HEK293 (cell line): ENCODE measurements at regions not wholly inside any gene's neighbourhood (a gene's known extent, or its start where the extent isn't known, plus 50 kb on each side); places are given as distances from the start of the nearest gene placed in this dataset.

Experiments used
- CTCF ChIA-PET: fragments of 350-600 bp; formaldehyde crosslinking; extraction: SDS; loops from one replicate; lab custom pipeline; 2021; ENCODE audit warnings: antibody characterized with exemption; lab: Yijun Ruan, JAX
- POLR2A ChIA-PET: fragments of 300-600 bp; formaldehyde crosslinking; extraction: SDS; loops from one replicate; lab custom pipeline; 2020; ENCODE audit warnings: antibody characterized with exemption, inconsistent platforms; lab: Yijun Ruan, JAX
- H3K27ac ChIP-seq: fragments of 200-500 bp; sonication (Bioruptor generic); 2 replicates; pipeline ENCODE4 v1.5.1; 2014; ENCODE audit warnings: low read depth, low read length, control low read depth, inconsistent platforms; ENCODE audit errors: extremely low read depth
- H3K36me3 ChIP-seq, 2 experiments: fragments of 200-500 bp in 1 of 2; sonication (Bioruptor generic) in 1 of 2; 1 replicate in 1 of 2; 2 replicates in 1 of 2; pipeline ENCODE4 v1.5.1; 2014 to 2017; ENCODE audit warnings: inconsistent platforms in 2 of 2, low read length in 2 of 2; ENCODE audit not compliant: control insufficient read depth in 2 of 2, insufficient read depth in 1 of 2
- H3K4me1 ChIP-seq: fragments of 200-500 bp; sonication (Bioruptor generic); 2 replicates; pipeline ENCODE4 v1.5.1; 2014; ENCODE audit warnings: mild to moderate bottlenecking, low read length, inconsistent platforms; ENCODE audit not compliant: control insufficient read depth, insufficient read depth
- H3K4me3 ChIP-seq: 2 replicates; pipeline ENCODE4 v1.5.1; 2011; ENCODE audit warnings: low read depth, mild to moderate bottlenecking, control low read depth, low read length, moderate library complexity
- H3K9me3 ChIP-seq: fragments of 200-500 bp; sonication (Bioruptor generic); 2 replicates; pipeline ENCODE4 v1.5.1; 2014; ENCODE audit warnings: low read depth, low read length, inconsistent platforms; ENCODE audit not compliant: control insufficient read depth, insufficient read depth
- KLF10 ChIP-seq: fragments of 450-650 bp; IDR thresholded peaks from 2 replicates; pipeline ENCODE4 v1.5.1; 2018; ENCODE audit warnings: missing biosample characterization, mild to moderate bottlenecking, missing genetic modification characterization
- KLF8 ChIP-seq: fragments of 450-650 bp; formaldehyde crosslinking; IDR thresholded peaks from 2 replicates; pipeline ENCODE4 v1.5.1; 2016; ENCODE audit warnings: missing biosample characterization, missing genetic modification characterization
- PRDM4 ChIP-seq: fragments of 450-650 bp; formaldehyde crosslinking; IDR thresholded peaks from 2 replicates; pipeline ENCODE4 v1.5.1; 2017; ENCODE audit warnings: missing biosample characterization, missing genetic modification characterization
- PRDM6 ChIP-seq: fragments of 450-650 bp; formaldehyde crosslinking; IDR thresholded peaks from 2 replicates; pipeline ENCODE4 v1.5.1; 2017; ENCODE audit warnings: missing biosample characterization, missing genetic modification characterization
- YY1 ChIP-seq: fragments of 450-650 bp; formaldehyde crosslinking; IDR thresholded peaks from 2 replicates; pipeline ENCODE4 v1.5.1; 2018; ENCODE audit warnings: missing biosample characterization, missing genetic modification characterization
- YY2 ChIP-seq: fragments of 450-650 bp; formaldehyde crosslinking; IDR thresholded peaks from 2 replicates; pipeline ENCODE4 v1.5.1; 2016; ENCODE audit warnings: missing biosample characterization, missing genetic modification characterization
- ZBTB17 ChIP-seq: fragments of 450-650 bp; formaldehyde crosslinking; IDR thresholded peaks from 2 replicates; pipeline ENCODE4 v1.5.1; 2016; ENCODE audit warnings: missing biosample characterization, missing genetic modification characterization
- ZBTB8A ChIP-seq: fragments of 450-650 bp; formaldehyde crosslinking; IDR thresholded peaks from 2 replicates; pipeline ENCODE4 v1.5.1; 2016; ENCODE audit warnings: missing biosample characterization, missing genetic modification characterization
- ZFP41 ChIP-seq: fragments of 450-650 bp; formaldehyde crosslinking; IDR thresholded peaks from 2 replicates; pipeline ENCODE4 v1.5.1; 2016; ENCODE audit warnings: missing biosample characterization, missing genetic modification characterization, borderline replicate concordance
- ZNF121 ChIP-seq: fragments of 450-650 bp; formaldehyde crosslinking; IDR thresholded peaks from 2 replicates; pipeline ENCODE4 v1.5.1; 2016; ENCODE audit warnings: missing biosample characterization, missing genetic modification characterization
- ZNF214 ChIP-seq: fragments of 450-650 bp; formaldehyde crosslinking; IDR thresholded peaks from 2 replicates; pipeline ENCODE4 v1.5.1; 2017; ENCODE audit warnings: missing biosample characterization, mild to moderate bottlenecking, missing genetic modification characterization, borderline replicate concordance
- ZNF239 ChIP-seq: fragments of 450-650 bp; formaldehyde crosslinking; IDR thresholded peaks from 2 replicates; pipeline ENCODE4 v1.5.1; 2016; ENCODE audit warnings: missing biosample characterization, missing genetic modification characterization
- ZNF248 ChIP-seq: fragments of 450-650 bp; formaldehyde crosslinking; IDR thresholded peaks from 2 replicates; pipeline ENCODE4 v1.5.1; 2017; ENCODE audit warnings: missing biosample characterization, missing genetic modification characterization
- ZNF266 ChIP-seq: fragments of 450-650 bp; formaldehyde crosslinking; IDR thresholded peaks from 2 replicates; pipeline ENCODE4 v1.5.1; 2016; ENCODE audit warnings: missing biosample characterization, missing genetic modification characterization, low read depth
- ZNF311 ChIP-seq: fragments of 450-650 bp; formaldehyde crosslinking; IDR thresholded peaks from 2 replicates; pipeline ENCODE4 v1.5.1; 2017; ENCODE audit warnings: missing biosample characterization, missing genetic modification characterization, borderline replicate concordance
- ZNF560 ChIP-seq: fragments of 450-650 bp; formaldehyde crosslinking; IDR thresholded peaks from 2 replicates; pipeline ENCODE4 v1.5.1; 2017; ENCODE audit warnings: missing biosample characterization, missing genetic modification characterization, borderline replicate concordance
- ZNF621 ChIP-seq: fragments of 450-650 bp; formaldehyde crosslinking; IDR thresholded peaks from 2 replicates; pipeline ENCODE4 v1.5.1; 2017; ENCODE audit warnings: missing biosample characterization, missing genetic modification characterization
- ZNF654 ChIP-seq: fragments of 450-650 bp; formaldehyde crosslinking; IDR thresholded peaks from 2 replicates; pipeline ENCODE4 v1.5.1; 2016; ENCODE audit warnings: low read depth, missing biosample characterization, missing genetic modification characterization
- ZNF837 ChIP-seq: fragments of 450-650 bp; formaldehyde crosslinking; IDR thresholded peaks from 2 replicates; pipeline ENCODE4 v1.5.1; 2016; ENCODE audit warnings: missing biosample characterization, missing genetic modification characterization
- TF ChIP-seq, protein P1 (sequence below): fragments of 450-650 bp; formaldehyde crosslinking; conservative IDR thresholded peaks from 2 replicates; pipeline ENCODE4 v1.5.1; 2016; ENCODE audit warnings: low read depth, missing biosample characterization, missing genetic modification characterization
- TF ChIP-seq, protein P2 (sequence below): fragments of 450-650 bp; formaldehyde crosslinking; IDR thresholded peaks from 2 replicates; pipeline ENCODE4 v1.5.1; 2016; ENCODE audit warnings: missing biosample characterization, missing genetic modification characterization

DNA sequence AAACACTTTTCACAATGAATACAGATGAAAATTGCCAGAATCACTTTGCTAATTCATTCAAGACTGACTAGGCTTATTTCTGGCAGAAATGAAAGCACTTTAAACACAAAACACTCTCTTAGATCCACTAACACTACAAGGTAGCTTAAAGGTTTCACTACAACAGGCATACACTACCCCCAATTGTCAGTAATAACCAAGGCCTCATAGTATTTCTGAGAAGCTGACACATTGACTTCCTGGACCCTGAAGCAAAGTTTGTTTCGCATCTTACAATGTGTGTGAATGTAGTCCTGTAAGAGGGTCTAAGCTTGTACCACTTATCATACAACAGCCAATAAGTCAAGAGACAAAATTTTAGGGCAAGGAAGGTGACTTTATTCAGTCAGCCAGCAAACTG, 129.9 kb upstream of the FMR1 start:
- POLR2A ChIA-PET, result no interaction called here
- H3K27ac ChIP-seq, result no peak overlapping the region
- CTCF ChIA-PET, result no interaction called here
- no peaks in the 10 kb centered on the region; the same call in 1 of the 2 replicates for H3K9me3 ChIP-seq
- no peaks in the 10 kb centered on the region for H3K4me1 ChIP-seq
- H3K36me3 ChIP-seq, result no peaks in the 10 kb centered on the region
- no peak overlapping the region for H3K4me3 ChIP-seq
- TF ChIP-seq PRDM4 (tag by site-specific recombination), result no peak
- TF ChIP-seq ZNF121, result no peak
- TF ChIP-seq YY2 (tag by site-specific recombination), result no peak
- TF ChIP-seq ZNF214 (tag by site-specific recombination), result no peak
- no peak for TF ChIP-seq ZNF311 (tag by site-specific recombination)
- no peak for TF ChIP-seq ZNF248 (tag by site-specific recombination)
- no peak for TF ChIP-seq KLF8 (tag by site-specific recombination)
- TF ChIP-seq ZBTB8A (tag by site-specific recombination), result no peak
- TF ChIP-seq ZNF837 (tag by site-specific recombination), result no peak
- TF ChIP-seq YY1 (tag by site-specific recombination), result no peak
- TF ChIP-seq ZFP41, result no peak
- TF ChIP-seq ZNF560 (tag by site-specific recombination), result no peak
- TF ChIP-seq ZNF239 (tag by site-specific recombination), result no peak
- TF ChIP-seq ZNF654, result no peak
- TF ChIP-seq, protein P1, sequence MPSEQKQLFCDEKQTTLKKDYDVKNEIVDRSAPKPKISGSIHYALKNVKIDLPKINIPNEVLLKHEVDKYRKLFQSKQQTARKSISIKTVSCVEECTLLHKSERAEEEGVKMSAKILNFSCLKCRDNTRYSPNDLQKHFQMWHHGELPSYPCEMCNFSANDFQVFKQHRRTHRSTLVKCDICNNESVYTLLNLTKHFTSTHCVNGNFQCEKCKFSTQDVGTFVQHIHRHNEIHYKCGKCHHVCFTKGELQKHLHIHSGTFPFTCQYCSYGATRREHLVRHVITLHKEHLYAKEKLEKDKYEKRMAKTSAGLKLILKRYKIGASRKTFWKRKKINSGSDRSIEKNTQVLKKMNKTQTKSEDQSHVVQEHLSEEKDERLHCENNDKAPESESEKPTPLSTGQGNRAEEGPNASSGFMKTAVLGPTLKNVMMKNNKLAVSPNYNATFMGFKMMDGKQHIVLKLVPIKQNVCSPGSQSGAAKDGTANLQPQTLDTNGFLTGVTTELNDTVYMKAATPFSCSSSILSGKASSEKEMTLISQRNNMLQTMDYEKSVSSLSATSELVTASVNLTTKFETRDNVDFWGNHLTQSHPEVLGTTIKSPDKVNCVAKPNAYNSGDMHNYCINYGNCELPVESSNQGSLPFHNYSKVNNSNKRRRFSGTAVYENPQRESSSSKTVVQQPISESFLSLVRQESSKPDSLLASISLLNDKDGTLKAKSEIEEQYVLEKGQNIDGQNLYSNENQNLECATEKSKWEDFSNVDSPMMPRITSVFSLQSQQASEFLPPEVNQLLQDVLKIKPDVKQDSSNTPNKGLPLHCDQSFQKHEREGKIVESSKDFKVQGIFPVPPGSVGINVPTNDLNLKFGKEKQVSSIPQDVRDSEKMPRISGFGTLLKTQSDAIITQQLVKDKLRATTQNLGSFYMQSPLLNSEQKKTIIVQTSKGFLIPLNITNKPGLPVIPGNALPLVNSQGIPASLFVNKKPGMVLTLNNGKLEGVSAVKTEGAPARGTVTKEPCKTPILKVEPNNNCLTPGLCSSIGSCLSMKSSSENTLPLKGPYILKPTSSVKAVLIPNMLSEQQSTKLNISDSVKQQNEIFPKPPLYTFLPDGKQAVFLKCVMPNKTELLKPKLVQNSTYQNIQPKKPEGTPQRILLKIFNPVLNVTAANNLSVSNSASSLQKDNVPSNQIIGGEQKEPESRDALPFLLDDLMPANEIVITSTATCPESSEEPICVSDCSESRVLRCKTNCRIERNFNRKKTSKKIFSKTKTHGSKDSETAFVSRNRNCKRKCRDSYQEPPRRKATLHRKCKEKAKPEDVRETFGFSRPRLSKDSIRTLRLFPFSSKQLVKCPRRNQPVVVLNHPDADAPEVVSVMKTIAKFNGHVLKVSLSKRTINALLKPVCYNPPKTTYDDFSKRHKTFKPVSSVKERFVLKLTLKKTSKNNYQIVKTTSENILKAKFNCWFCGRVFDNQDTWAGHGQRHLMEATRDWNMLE (tag by site-specific recombination), result no peak
- TF ChIP-seq, all 188 proteins: peak for 0

DNA sequence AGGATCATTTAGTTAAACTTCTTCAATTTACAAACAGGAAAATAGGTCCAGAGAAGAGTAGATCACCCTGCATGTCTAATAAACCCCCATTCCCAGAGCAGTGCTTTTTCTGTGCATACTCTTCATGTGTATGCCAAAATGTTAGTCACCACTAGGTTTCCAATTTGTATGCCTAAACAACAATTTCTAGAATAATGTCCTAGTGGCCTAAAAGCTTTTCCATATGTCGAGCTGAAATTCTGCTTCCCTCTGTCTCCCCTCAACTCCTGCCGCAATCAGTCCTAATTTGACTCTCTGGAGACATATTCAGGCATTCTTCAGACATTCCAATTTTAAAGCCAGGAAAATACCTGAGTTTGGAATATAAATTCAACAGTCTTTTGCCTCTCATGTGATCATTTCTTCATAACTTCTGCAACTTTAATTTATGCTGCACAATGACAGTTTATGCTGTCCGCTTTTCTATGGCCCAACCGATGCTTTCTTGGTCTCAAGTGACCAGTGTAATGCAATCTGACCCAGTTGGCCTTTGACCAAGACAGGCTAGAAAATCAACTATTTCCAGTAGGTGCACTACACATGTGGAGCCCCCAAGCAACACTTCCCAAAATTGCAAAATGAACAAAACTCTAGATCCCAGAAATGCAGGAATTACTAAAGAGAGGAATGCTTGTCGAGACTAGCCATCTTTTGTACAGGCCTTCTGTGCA, 122.9 kb upstream of the FMR1 start:
- no peak overlapping the region for H3K4me3 ChIP-seq
- H3K4me1 ChIP-seq, result no peaks in the 10 kb centered on the region
- TF ChIP-seq PRDM6 (tag by site-specific recombination) (no peak), ZNF266 (no peak), ZNF621 (tag by site-specific recombination) (no peak), KLF10 (tag by site-specific recombination) (no peak), ZBTB17 (tag by site-specific recombination) (no peak)
- TF ChIP-seq, protein P2, sequence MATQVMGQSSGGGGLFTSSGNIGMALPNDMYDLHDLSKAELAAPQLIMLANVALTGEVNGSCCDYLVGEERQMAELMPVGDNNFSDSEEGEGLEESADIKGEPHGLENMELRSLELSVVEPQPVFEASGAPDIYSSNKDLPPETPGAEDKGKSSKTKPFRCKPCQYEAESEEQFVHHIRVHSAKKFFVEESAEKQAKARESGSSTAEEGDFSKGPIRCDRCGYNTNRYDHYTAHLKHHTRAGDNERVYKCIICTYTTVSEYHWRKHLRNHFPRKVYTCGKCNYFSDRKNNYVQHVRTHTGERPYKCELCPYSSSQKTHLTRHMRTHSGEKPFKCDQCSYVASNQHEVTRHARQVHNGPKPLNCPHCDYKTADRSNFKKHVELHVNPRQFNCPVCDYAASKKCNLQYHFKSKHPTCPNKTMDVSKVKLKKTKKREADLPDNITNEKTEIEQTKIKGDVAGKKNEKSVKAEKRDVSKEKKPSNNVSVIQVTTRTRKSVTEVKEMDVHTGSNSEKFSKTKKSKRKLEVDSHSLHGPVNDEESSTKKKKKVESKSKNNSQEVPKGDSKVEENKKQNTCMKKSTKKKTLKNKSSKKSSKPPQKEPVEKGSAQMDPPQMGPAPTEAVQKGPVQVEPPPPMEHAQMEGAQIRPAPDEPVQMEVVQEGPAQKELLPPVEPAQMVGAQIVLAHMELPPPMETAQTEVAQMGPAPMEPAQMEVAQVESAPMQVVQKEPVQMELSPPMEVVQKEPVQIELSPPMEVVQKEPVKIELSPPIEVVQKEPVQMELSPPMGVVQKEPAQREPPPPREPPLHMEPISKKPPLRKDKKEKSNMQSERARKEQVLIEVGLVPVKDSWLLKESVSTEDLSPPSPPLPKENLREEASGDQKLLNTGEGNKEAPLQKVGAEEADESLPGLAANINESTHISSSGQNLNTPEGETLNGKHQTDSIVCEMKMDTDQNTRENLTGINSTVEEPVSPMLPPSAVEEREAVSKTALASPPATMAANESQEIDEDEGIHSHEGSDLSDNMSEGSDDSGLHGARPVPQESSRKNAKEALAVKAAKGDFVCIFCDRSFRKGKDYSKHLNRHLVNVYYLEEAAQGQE (tag by site-specific recombination), result no peak
- ChIA-PET CTCF (interaction anchor here (1.2 kb wide), 1 partner anchor 15 kb away, joined by 3 read pairs; no protein-coding TSS in a partner anchor), POLR2A (interaction anchor here (0.6 kb wide), 1 partner anchor 539 kb away, joined by 4 read pairs; no protein-coding TSS in a partner anchor)
- no peak overlapping the region for H3K27ac ChIP-seq
- no peaks in the 10 kb centered on the region for H3K9me3 ChIP-seq
- no peaks in the 10 kb centered on the region for H3K36me3 ChIP-seq
